ENCODE measurements at regions not wholly inside any gene's neighbourhood (a gene's known extent, or its start where the extent isn't known, plus 50 kb on each side); places are given as distances from the start of the nearest gene placed in this dataset.

DNA sequence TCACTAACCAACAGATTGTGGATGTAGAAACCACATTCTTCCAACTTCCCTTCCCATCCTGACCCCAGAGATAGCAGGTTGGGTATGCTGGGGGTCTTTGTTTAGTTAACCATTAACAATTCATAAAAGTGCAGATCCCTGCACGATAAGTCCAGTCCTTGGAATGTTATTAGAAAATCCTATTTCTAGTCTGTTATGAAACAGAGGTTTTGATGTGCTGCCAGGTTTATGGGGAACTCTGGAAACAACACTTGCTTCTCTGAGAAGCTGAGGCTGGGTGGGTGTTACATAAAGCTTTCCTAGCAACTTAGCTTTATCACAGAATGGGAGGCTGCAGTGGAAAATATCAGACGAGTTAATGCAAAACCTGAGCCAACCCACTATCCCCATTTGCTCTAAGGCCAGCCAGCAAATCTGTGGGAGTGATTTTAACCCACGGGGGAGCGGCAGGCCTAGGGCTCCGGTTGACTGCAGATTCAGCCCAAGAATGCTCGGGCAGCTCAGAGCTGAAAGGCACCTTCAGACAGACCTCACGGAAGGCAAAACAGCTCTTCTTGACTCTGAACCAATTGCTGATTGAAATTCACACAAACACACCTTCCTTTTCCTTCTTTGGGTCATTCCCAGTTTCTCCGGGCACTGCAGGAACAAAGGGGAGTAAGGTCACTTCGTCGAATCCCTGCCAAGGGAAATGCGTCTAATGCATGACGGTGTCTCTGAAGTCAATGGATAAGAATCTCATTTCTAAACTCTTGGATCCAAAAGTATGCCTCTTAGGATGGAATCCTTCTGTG, 111.7 kb upstream of the IRF2BP2 start (continued):
- TF ChIP-seq ZNF550 (CRISPR knock-in tag; IDR thresholded peaks at IDR 0.05; ENCODE audit: borderline replicate concordance) (no peak), TGIF2 (CRISPR knock-in tag; IDR thresholded peaks at IDR 0.05) (peak; percentile 20; the same call in 1 of the 2 replicates), HNF4G (IDR thresholded peaks at IDR 0.05; ENCODE audit: borderline replicate concordance, low read depth, low read length) (peak; percentile 52; the same call in 1 of the 2 replicates), HNF4G (CRISPR knock-in tag; IDR thresholded peaks at IDR 0.05; ENCODE audit: borderline replicate concordance, low read depth) (no peak; the same call in 1 of the 2 replicates), STAT5B (CRISPR knock-in tag; IDR thresholded peaks at IDR 0.05) (no peak), NKX3-1 (CRISPR knock-in tag; IDR thresholded peaks at IDR 0.05) (peak; percentile 68; the same call in 1 of the 2 replicates), ZFP36 (IDR thresholded peaks at IDR 0.05; ENCODE audit: borderline replicate concordance, low read depth, low read length, partially characterized antibody) (no peak), REL (CRISPR knock-in tag; conservative IDR thresholded peaks at IDR 0.05) (no peak), TCF7L2 (IDR thresholded peaks at IDR 0.05; ENCODE audit: low read depth, low read length) (0 out of 2 replicates have a peak, but pooled peaks have one; percentile 40), ZNF331 (CRISPR knock-in tag; IDR thresholded peaks at IDR 0.05) (peak; percentile 54; the same call in 1 of the 2 replicates), REXO4 (CRISPR knock-in tag; IDR thresholded peaks at IDR 0.05; ENCODE audit: borderline replicate concordance) (no peak), ZNF747 (CRISPR knock-in tag; IDR thresholded peaks at IDR 0.05; ENCODE audit: borderline replicate concordance) (0 out of 2 replicates have a peak, but pooled peaks have one; percentile 67), ZNF773 (CRISPR knock-in tag; IDR thresholded peaks at IDR 0.05; ENCODE audit: borderline replicate concordance) (no peak)
- TF ChIP-seq, protein P1, sequence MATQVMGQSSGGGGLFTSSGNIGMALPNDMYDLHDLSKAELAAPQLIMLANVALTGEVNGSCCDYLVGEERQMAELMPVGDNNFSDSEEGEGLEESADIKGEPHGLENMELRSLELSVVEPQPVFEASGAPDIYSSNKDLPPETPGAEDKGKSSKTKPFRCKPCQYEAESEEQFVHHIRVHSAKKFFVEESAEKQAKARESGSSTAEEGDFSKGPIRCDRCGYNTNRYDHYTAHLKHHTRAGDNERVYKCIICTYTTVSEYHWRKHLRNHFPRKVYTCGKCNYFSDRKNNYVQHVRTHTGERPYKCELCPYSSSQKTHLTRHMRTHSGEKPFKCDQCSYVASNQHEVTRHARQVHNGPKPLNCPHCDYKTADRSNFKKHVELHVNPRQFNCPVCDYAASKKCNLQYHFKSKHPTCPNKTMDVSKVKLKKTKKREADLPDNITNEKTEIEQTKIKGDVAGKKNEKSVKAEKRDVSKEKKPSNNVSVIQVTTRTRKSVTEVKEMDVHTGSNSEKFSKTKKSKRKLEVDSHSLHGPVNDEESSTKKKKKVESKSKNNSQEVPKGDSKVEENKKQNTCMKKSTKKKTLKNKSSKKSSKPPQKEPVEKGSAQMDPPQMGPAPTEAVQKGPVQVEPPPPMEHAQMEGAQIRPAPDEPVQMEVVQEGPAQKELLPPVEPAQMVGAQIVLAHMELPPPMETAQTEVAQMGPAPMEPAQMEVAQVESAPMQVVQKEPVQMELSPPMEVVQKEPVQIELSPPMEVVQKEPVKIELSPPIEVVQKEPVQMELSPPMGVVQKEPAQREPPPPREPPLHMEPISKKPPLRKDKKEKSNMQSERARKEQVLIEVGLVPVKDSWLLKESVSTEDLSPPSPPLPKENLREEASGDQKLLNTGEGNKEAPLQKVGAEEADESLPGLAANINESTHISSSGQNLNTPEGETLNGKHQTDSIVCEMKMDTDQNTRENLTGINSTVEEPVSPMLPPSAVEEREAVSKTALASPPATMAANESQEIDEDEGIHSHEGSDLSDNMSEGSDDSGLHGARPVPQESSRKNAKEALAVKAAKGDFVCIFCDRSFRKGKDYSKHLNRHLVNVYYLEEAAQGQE (IDR thresholded peaks at IDR 0.05; ENCODE audit: borderline replicate concordance in 1 of 2, low read depth in 1 of 2, low read length in 2 of 2): 0 out of 4 replicates have a peak, but pooled peaks of 1 of the 2 experiments have one; percentile 16
- TF ChIP-seq, protein P2, sequence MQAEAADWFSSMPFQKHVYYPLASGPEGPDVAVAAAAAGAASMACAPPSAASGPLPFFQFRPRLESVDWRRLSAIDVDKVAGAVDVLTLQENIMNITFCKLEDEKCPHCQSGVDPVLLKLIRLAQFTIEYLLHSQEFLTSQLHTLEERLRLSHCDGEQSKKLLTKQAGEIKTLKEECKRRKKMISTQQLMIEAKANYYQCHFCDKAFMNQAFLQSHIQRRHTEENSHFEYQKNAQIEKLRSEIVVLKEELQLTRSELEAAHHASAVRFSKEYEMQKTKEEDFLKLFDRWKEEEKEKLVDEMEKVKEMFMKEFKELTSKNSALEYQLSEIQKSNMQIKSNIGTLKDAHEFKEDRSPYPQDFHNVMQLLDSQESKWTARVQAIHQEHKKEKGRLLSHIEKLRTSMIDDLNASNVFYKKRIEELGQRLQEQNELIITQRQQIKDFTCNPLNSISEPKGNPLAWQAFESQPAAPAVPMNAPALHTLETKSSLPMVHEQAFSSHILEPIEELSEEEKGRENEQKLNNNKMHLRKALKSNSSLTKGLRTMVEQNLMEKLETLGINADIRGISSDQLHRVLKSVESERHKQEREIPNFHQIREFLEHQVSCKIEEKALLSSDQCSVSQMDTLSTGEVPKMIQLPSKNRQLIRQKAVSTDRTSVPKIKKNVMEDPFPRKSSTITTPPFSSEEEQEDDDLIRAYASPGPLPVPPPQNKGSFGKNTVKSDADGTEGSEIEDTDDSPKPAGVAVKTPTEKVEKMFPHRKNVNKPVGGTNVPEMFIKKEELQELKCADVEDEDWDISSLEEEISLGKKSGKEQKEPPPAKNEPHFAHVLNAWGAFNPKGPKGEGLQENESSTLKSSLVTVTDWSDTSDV (CRISPR knock-in tag; IDR thresholded peaks at IDR 0.05): no peak
- TF ChIP-seq, protein P3, sequence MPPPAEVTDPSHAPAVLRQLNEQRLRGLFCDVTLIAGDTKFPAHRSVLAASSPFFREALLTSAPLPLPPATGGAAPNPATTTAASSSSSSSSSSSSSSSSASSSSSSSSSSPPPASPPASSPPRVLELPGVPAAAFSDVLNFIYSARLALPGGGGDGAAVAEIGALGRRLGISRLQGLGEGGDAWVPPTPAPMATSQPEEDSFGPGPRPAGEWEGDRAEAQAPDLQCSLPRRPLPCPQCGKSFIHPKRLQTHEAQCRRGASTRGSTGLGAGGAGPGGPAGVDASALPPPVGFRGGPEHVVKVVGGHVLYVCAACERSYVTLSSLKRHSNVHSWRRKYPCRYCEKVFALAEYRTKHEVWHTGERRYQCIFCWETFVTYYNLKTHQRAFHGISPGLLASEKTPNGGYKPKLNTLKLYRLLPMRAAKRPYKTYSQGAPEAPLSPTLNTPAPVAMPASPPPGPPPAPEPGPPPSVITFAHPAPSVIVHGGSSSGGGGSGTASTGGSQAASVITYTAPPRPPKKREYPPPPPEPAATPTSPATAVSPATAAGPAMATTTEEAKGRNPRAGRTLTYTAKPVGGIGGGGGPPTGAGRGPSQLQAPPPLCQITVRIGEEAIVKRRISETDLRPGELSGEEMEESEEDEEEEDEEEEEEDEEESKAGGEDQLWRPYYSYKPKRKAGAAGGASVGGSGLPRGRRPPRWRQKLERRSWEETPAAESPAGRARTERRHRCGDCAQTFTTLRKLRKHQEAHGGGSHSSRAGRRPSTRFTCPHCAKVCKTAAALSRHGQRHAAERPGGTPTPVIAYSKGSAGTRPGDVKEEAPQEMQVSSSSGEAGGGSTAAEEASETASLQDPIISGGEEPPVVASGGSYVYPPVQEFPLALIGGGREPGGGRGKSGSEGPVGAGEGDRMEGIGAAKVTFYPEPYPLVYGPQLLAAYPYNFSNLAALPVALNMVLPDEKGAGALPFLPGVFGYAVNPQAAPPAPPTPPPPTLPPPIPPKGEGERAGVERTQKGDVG (CRISPR knock-in tag; IDR thresholded peaks at IDR 0.05; ENCODE audit: borderline replicate concordance): no peak
- TF ChIP-seq, protein P4, sequence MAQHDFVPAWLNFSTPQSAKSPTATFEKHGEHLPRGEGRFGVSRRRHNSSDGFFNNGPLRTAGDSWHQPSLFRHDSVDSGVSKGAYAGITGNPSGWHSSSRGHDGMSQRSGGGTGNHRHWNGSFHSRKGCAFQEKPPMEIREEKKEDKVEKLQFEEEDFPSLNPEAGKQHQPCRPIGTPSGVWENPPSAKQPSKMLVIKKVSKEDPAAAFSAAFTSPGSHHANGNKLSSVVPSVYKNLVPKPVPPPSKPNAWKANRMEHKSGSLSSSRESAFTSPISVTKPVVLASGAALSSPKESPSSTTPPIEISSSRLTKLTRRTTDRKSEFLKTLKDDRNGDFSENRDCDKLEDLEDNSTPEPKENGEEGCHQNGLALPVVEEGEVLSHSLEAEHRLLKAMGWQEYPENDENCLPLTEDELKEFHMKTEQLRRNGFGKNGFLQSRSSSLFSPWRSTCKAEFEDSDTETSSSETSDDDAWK (CRISPR knock-in tag; IDR thresholded peaks at IDR 0.05): no peak
